ENCODE measurements at regions not wholly inside any gene's neighbourhood (a gene's known extent, or its start where the extent isn't known, plus 50 kb on each side); places are given as distances from the start of the nearest gene placed in this dataset.

DNA sequence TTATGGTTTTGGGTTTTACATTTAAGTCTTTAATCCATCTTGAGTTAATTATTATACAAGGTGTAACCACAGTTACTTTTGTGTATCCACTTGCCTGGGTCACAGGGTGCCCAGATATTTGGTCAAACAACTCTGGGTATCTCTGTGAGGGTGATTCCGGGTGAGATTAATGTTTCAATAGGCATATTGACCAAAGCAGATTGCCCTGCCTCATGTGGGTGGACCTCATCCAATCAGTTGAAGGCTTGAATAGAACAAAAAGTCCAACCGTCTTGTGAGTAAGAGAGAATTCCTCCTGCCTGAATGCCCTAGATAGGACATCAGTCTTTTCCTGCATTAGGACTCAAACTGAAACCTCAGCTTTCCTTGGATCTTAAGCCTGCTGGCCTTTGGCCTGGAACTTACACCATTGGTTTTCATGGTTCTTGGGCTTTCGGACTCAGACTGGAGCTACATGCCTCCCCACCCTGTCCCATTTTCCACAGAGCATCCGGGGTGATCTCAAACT is 68.9 kb upstream of the ST8SIA6 start:
- TF ChIP-seq, protein P1, sequence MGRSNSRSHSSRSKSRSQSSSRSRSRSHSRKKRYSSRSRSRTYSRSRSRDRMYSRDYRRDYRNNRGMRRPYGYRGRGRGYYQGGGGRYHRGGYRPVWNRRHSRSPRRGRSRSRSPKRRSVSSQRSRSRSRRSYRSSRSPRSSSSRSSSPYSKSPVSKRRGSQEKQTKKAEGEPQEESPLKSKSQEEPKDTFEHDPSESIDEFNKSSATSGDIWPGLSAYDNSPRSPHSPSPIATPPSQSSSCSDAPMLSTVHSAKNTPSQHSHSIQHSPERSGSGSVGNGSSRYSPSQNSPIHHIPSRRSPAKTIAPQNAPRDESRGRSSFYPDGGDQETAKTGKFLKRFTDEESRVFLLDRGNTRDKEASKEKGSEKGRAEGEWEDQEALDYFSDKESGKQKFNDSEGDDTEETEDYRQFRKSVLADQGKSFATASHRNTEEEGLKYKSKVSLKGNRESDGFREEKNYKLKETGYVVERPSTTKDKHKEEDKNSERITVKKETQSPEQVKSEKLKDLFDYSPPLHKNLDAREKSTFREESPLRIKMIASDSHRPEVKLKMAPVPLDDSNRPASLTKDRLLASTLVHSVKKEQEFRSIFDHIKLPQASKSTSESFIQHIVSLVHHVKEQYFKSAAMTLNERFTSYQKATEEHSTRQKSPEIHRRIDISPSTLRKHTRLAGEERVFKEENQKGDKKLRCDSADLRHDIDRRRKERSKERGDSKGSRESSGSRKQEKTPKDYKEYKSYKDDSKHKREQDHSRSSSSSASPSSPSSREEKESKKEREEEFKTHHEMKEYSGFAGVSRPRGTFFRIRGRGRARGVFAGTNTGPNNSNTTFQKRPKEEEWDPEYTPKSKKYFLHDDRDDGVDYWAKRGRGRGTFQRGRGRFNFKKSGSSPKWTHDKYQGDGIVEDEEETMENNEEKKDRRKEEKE (IDR thresholded peaks at IDR 0.05; ENCODE audit: borderline replicate concordance in 1 of 2, control insufficient read depth in 1 of 2, low read depth in 2 of 2, low read length in 1 of 2) = no peak
- TF ChIP-seq HIVEP1 (CRISPR knock-in tag; IDR thresholded peaks at IDR 0.05) (no peak), ZC3H11A (IDR thresholded peaks at IDR 0.05; ENCODE audit: low read depth, low read length) (no peak), ZBTB8A (IDR thresholded peaks at IDR 0.05; ENCODE audit: partially characterized antibody) (no peak), ZNF592 (IDR thresholded peaks at IDR 0.05) (no peak), AFF4 (CRISPR knock-in tag; IDR thresholded peaks at IDR 0.05) (no peak), EP300 (IDR thresholded peaks at IDR 0.05; ENCODE audit: low read length) (no peak), RAD21 (CRISPR knock-in tag; conservative IDR thresholded peaks at IDR 0.05 in 1 of 2, IDR thresholded peaks at IDR 0.05 in 1 of 2) (no peak)
- TF ChIP-seq, protein P2, sequence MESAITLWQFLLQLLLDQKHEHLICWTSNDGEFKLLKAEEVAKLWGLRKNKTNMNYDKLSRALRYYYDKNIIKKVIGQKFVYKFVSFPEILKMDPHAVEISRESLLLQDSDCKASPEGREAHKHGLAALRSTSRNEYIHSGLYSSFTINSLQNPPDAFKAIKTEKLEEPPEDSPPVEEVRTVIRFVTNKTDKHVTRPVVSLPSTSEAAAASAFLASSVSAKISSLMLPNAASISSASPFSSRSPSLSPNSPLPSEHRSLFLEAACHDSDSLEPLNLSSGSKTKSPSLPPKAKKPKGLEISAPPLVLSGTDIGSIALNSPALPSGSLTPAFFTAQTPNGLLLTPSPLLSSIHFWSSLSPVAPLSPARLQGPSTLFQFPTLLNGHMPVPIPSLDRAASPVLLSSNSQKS (CRISPR knock-in tag; IDR thresholded peaks at IDR 0.05) = no peak
- TF ChIP-seq, protein P3, sequence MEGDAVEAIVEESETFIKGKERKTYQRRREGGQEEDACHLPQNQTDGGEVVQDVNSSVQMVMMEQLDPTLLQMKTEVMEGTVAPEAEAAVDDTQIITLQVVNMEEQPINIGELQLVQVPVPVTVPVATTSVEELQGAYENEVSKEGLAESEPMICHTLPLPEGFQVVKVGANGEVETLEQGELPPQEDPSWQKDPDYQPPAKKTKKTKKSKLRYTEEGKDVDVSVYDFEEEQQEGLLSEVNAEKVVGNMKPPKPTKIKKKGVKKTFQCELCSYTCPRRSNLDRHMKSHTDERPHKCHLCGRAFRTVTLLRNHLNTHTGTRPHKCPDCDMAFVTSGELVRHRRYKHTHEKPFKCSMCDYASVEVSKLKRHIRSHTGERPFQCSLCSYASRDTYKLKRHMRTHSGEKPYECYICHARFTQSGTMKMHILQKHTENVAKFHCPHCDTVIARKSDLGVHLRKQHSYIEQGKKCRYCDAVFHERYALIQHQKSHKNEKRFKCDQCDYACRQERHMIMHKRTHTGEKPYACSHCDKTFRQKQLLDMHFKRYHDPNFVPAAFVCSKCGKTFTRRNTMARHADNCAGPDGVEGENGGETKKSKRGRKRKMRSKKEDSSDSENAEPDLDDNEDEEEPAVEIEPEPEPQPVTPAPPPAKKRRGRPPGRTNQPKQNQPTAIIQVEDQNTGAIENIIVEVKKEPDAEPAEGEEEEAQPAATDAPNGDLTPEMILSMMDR (IDR thresholded peaks at IDR 0.05 in 2 of 3, conservative IDR thresholded peaks at IDR 0.05 in 1 of 3; ENCODE audit: insufficient read depth in 2 of 3, low read depth in 1 of 3, low read length in 3 of 3) = no peak
- TF ChIP-seq, protein P4, sequence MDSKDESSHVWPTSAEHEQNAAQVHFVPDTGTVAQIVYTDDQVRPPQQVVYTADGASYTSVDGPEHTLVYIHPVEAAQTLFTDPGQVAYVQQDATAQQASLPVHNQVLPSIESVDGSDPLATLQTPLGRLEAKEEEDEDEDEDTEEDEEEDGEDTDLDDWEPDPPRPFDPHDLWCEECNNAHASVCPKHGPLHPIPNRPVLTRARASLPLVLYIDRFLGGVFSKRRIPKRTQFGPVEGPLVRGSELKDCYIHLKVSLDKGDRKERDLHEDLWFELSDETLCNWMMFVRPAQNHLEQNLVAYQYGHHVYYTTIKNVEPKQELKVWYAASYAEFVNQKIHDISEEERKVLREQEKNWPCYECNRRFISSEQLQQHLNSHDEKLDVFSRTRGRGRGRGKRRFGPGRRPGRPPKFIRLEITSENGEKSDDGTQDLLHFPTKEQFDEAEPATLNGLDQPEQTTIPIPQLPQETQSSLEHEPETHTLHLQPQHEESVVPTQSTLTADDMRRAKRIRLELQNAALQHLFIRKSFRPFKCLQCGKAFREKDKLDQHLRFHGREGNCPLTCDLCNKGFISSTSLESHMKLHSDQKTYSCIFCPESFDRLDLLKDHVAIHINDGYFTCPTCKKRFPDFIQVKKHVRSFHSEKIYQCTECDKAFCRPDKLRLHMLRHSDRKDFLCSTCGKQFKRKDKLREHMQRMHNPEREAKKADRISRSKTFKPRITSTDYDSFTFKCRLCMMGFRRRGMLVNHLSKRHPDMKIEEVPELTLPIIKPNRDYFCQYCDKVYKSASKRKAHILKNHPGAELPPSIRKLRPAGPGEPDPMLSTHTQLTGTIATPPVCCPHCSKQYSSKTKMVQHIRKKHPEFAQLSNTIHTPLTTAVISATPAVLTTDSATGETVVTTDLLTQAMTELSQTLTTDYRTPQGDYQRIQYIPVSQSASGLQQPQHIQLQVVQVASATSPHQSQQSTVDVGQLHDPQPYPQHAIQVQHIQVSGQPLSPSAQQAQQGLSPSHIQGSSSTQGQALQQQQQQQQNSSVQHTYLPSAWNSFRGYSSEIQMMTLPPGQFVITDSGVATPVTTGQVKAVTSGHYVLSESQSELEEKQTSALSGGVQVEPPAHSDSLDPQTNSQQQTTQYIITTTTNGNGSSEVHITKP (IDR thresholded peaks at IDR 0.05; ENCODE audit: partially characterized antibody) = no peak

All from K562 (cell line).